ENCODE measurements at regions not wholly inside any gene's neighbourhood (a gene's known extent, or its start where the extent isn't known, plus 50 kb on each side); places are given as distances from the start of the nearest gene placed in this dataset.
"Not testable (repeated sequence)": the region's sequence is repeated elsewhere in the genome, so short reads cannot be mapped to it uniquely, and the experiment has no call there.

DNA sequence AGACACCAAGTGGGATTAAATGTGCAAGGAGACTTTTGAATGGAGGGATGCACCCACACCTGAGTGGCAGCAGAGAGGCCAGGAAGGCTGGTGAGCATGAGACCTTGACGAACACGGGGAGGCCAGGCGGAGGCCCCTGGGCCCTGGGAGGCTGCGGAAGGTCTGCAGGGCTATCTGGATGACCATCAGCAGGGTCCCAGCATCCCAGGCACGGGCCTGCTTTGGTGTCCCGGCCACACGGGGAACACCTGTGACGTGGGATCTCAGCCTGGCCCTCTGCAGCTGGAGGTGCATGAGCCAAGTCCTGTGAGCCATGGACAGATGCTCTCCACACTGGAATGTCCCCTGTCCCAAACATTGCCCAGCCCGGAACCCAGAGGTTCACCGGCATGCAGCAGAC, 174.0 kb upstream of the FOXD4L5 start:
- Histone ChIP-seq H3K9me3 (ENCODE audit: low read depth, low read length) (no peaks in the 10 kb centered on the region), H3K4me1 (ENCODE audit: insufficient read depth, low read length) (no peaks in the 10 kb centered on the region), H3K27me3 (ENCODE audit: insufficient read depth, low read length) (no peaks in the 10 kb centered on the region), H3K4me3 (ENCODE audit: low read length) (no peak overlapping the region)

DNA sequence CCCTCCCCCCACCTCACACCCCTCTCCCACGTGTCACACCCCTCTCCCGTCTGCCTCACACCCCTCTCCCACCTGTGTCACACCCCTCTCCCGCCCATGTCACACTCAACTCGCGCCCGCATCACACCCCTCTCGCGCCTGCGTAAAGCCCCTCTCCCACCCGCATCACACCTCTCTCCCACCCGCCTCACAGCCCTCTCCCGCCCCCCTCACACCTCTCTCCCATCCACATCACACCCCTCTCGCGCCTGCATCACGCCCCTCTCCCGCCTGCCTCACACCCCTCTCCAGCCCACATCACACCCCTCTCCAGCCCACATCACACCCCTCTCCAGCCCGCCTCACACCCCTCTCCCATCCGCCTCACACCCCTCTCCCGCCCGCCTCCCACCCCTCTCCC, 173.5 kb upstream of the FOXD4L5 start:
- Histone ChIP-seq H3K9me3 (ENCODE audit: low read depth, low read length) (no peaks in the 10 kb centered on the region), H3K4me3 (ENCODE audit: low read length) (no peak overlapping the region), H3K4me1 (ENCODE audit: insufficient read depth, low read length) (no peaks in the 10 kb centered on the region), H3K27me3 (ENCODE audit: insufficient read depth, low read length) (no peaks in the 10 kb centered on the region)

DNA sequence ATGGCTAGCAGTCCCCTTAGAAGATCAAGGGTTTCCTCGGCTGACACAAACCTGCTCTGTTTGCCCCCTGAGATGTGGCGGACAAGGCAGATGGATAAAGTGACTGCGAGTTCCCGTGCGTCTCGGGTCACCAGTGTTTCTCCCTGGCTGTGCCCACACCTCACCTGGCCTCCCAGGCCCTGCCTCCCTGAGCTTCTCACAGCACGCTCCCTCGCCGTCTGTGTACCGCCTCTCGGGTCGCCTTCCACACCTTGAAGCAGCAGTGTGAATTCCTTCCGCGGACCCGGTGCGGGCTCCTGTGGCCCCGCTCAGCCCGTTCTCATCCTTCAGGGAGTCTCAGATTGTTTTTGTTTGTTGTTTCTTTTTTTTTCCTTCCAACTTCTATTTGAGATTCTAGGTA, 172.0 kb upstream of the FOXD4L5 start:
- not testable (repeated sequence) for H3K4me1 ChIP-seq (ENCODE audit: insufficient read depth, low read length); H3K4me3 ChIP-seq (ENCODE audit: low read length); H3K9me3 ChIP-seq (ENCODE audit: low read depth, low read length); H3K27me3 ChIP-seq (ENCODE audit: insufficient read depth, low read length)

DNA sequence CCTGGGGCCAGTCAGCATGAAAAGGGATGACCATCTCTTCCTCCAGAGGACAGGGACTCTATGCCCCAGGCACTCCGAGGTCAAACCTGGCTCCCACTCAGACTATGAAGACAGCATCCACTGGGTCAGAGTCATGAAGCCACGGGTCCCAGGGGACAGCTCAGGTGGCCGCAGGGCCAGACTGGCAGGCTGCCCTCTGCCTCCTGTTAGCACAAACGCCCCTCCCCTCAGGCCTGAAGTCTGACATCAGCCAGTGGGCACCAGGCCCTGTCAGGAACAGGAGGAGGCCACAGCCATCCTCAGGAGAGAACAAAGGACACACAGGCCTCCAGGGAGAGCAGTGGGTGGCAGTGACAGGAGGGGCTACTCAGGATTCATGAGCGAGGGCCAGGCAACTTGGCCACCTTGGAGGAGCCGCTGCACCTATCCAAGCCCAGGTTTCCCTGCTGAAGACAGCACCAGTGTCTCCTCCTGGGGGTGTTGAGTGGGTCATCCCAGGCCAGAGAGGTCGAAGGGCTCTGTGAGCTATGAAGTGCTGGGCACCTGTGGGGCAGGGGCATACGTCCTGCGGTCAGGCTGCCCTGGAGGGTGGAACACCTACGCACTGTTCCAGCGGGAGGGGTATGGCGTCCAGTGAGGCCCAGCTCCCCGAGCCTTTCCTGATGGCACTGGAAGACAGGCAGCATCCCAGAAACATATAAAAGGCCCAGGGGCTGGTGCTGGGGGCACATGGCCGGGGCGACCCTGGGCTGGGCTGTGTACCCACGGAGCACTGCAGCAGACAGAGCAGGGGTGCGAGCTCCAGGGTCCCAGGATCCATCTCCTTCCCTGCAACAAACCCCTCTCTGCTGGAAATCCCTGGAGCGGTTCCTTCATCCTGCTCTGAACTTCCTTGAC, 171.0 kb upstream of the FOXD4L5 start:
- not testable (repeated sequence) for H3K4me3 ChIP-seq (ENCODE audit: low read length); H3K27me3 ChIP-seq (ENCODE audit: insufficient read depth, low read length); H3K9me3 ChIP-seq (ENCODE audit: low read depth, low read length); H3K4me1 ChIP-seq (ENCODE audit: insufficient read depth, low read length)

- not testable (repeated sequence) for H3K4me1 ChIP-seq (ENCODE audit: insufficient read depth, low read length); H3K27me3 ChIP-seq (ENCODE audit: insufficient read depth, low read length); H3K9me3 ChIP-seq (ENCODE audit: low read depth, low read length); H3K4me3 ChIP-seq (ENCODE audit: low read length)
Observed at GRCh38 chr9:65455136-65455535, 170.1 kb upstream of the FOXD4L5 start.

- not testable (repeated sequence) for H3K4me3 ChIP-seq (ENCODE audit: low read length); H3K27me3 ChIP-seq (ENCODE audit: insufficient read depth, low read length); H3K9me3 ChIP-seq (ENCODE audit: low read depth, low read length); H3K4me1 ChIP-seq (ENCODE audit: insufficient read depth, low read length)
Observed at GRCh38 chr9:65454666-65455065, 169.7 kb upstream of the FOXD4L5 start.

GRCh38 chr9:65454034-65454433, 169.0 kb upstream of the FOXD4L5 start:
- not testable (repeated sequence) for H3K9me3 ChIP-seq (ENCODE audit: low read depth, low read length); H3K27me3 ChIP-seq (ENCODE audit: insufficient read depth, low read length); H3K4me1 ChIP-seq (ENCODE audit: insufficient read depth, low read length); H3K4me3 ChIP-seq (ENCODE audit: low read length)

DNA sequence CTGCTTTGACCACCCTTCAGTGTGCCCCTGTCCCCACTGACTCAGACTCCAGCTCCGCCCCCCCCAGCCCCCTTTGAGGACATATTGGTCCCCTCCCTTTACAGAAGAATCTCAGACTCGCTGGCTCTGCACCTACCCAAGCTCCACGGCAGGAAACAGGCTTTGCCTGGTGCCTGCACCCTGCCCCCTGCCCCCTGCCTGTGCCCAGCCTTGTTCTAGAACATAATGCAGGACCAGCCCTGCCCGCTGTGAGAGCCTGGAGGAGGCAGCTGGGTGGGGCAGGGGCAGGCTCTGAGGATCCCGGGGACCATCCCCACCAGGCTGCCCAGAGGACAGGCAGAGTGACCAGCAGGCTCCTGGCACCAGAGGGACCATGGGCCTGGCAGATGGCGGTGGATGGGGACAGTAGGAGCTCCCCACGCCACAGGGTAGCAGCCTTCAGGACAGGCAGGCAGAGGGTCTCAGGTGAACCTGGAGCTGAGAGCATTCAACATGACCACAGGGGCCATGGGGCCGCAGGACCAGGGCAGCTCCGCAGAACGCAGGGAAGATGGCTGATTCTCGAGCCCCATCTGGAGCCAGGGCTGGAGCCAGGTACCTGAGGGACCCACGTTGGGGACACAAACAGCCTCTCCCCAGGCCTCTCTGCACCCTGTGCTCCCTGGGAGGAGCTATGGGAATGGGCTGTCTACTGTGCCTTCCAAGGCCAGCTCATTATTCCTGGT, 165.0 kb upstream of the FOXD4L5 start:
- H3K27me3 ChIP-seq (ENCODE audit: insufficient read depth, low read length); H3K4me1 ChIP-seq (ENCODE audit: insufficient read depth, low read length); H3K4me3 ChIP-seq (ENCODE audit: low read length); H3K9me3 ChIP-seq (ENCODE audit: low read depth, low read length): not testable (repeated sequence)

- Histone ChIP-seq H3K4me1 (ENCODE audit: insufficient read depth, low read length) (no peaks in the 10 kb centered on the region), H3K4me3 (ENCODE audit: low read length) (no peak overlapping the region), H3K27me3 (ENCODE audit: insufficient read depth, low read length) (no peaks in the 10 kb centered on the region), H3K9me3 (ENCODE audit: low read depth, low read length) (no peaks in the 10 kb centered on the region)
Observed at GRCh38 chr9:65449423-65449822, 164.4 kb upstream of the FOXD4L5 start.

DNA sequence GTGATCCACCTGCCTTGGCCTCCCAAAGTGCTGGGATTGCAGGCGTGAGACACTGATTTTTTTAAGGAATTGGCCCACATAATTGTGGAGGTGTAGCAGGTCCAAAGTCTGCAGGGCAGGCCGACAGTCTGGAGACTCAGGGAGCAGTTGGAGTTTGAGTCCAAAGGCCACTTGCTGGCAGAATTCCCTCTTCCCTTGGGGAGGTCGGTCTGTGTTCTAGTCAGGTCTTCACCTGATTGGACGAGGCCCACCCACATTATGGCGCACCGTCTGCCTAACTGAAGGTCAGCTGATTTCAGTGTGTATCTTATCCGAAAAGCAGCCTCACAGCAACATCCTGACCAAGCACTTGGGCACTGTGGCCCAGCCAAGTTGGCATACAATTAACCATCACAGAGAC, 162.1 kb upstream of the FOXD4L5 start:
- not testable (repeated sequence) for H3K9me3 ChIP-seq (ENCODE audit: low read depth, low read length); H3K4me3 ChIP-seq (ENCODE audit: low read length); H3K27me3 ChIP-seq (ENCODE audit: insufficient read depth, low read length); H3K4me1 ChIP-seq (ENCODE audit: insufficient read depth, low read length)

DNA sequence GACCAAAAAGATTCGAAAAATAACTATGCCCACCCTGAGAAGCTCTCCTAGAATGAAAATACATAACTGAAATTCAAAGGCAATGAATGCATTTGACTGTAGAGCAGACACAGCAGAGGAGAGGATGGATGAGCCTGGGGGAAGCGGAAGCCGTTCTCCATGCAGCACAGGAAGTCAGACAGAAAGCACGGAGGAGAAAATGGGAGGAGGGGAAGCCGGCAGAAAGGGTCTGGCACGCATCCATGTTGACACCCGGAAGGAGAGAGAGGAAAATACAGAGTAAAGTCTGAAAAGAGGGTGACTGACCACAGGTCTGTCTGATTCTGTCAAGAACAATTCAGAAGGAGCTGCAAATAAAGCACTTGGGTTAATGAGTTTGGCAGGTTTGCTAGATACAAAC, 161.0 kb upstream of the FOXD4L5 start:
- not testable (repeated sequence) for H3K27me3 ChIP-seq (ENCODE audit: insufficient read depth, low read length); H3K4me3 ChIP-seq (ENCODE audit: low read length); H3K9me3 ChIP-seq (ENCODE audit: low read depth, low read length); H3K4me1 ChIP-seq (ENCODE audit: insufficient read depth, low read length)

DNA sequence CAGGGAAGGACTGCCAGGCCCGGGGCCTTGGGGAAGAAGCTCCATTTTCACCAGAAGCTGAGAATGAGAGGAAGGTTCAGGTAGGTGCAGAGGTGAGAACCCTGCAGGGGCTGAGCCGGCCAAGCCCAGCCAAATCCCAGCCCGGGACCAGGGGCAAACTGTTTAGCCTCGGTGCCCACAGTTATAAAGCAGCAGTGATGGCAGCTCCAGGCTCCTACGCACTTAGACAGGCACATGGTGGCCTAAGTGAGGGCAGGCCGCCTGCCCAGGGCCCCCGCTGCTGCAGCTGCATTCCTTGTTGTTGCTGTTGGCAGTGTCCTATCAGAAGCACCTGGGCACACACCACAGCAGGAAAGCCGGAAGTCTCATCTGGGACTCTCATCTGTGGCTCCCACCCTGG, 159.9 kb upstream of the FOXD4L5 start:
- H3K9me3 ChIP-seq (ENCODE audit: low read depth, low read length): no peaks in the 10 kb centered on the region
- no peak overlapping the region for H3K4me3 ChIP-seq (ENCODE audit: low read length)
- H3K27me3 ChIP-seq (ENCODE audit: insufficient read depth, low read length): no peaks in the 10 kb centered on the region
- no peaks in the 10 kb centered on the region for H3K4me1 ChIP-seq (ENCODE audit: insufficient read depth, low read length)

GRCh38 chr9:65442116-65442515, 157.1 kb upstream of the FOXD4L5 start:
- not testable (repeated sequence) for H3K4me1 ChIP-seq (ENCODE audit: insufficient read depth, low read length); H3K9me3 ChIP-seq (ENCODE audit: low read depth, low read length); H3K4me3 ChIP-seq (ENCODE audit: low read length); H3K27me3 ChIP-seq (ENCODE audit: insufficient read depth, low read length)

DNA sequence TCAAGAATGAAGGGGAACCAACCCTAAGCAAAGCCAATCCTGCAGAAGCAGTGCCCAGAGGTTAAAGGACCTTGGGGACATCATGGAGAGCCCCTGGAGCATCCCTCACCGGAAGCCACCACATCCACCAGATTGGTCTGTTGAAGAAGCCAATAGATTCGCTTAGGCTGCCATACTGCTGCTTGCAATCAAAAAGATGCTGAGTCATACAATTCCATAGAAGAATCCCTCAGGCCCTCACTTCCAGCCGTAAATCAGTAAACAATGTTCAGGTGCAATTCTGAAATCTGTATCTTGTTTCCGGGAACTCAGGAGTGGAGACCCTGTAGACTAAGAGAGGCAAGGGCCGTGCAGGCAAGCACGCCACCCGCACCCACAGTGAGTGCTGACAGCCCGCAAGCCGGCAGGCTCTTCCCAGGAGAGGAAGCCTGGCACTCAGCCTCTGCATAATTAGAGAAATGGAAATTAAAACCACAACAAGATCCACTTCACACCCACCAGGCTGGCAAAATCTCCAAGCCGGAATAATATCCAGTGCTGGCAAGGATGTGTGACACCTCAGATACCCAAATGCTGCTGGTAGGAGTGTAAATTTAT, 156.4 kb upstream of the FOXD4L5 start:
- not testable (repeated sequence) for H3K4me1 ChIP-seq (ENCODE audit: insufficient read depth, low read length); H3K27me3 ChIP-seq (ENCODE audit: insufficient read depth, low read length); H3K4me3 ChIP-seq (ENCODE audit: low read length); H3K9me3 ChIP-seq (ENCODE audit: low read depth, low read length)

GRCh38 chr9:65437724-65438123, 152.7 kb upstream of the FOXD4L5 start:
- no peaks in the 10 kb centered on the region for H3K27me3 ChIP-seq (ENCODE audit: insufficient read depth, low read length)

DNA sequence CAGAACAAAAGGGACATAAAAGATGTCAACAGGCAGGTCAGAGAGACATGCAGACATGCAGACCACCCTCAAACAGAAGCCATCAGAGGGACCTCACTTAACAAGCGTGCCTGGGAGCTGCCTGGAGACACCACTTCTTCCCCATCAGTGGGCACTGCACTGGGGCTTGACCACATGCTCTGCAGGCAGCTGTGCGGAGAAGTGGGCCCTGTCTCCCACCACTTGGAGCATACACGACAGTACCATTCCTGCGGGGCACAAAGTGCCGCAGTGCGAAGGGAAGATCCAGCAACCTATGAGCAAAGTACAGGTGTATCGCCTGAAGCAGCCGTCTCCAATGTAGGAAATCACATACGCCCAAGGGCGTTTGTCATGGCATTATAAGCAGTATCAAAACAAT, 150.5 kb upstream of the FOXD4L5 start:
- H3K4me3 ChIP-seq (ENCODE audit: low read length): no peak overlapping the region
- H3K9me3 ChIP-seq (ENCODE audit: low read depth, low read length): no peaks in the 10 kb centered on the region
- no peaks in the 10 kb centered on the region for H3K27me3 ChIP-seq (ENCODE audit: insufficient read depth, low read length)
- H3K4me1 ChIP-seq (ENCODE audit: insufficient read depth, low read length): no peaks in the 10 kb centered on the region

More at GRCh38 chr9:65437724-65438123, 152.7 kb upstream of the FOXD4L5 start:
- H3K9me3 ChIP-seq (ENCODE audit: low read depth, low read length): no peaks in the 10 kb centered on the region
- no peak overlapping the region for H3K4me3 ChIP-seq (ENCODE audit: low read length)
- no peaks in the 10 kb centered on the region for H3K4me1 ChIP-seq (ENCODE audit: insufficient read depth, low read length)
